Liver (tissue), 8 donors: ENCODE measurements at regions not wholly inside any gene's neighbourhood (a gene's known extent, or its start where the extent isn't known, plus 50 kb on each side); places are given as distances from the start of the nearest gene placed in this dataset.

Experiments
- DNase-seq: peaks from one replicate; pipeline ENCODE4 v3.0.0-alpha.2; 2017; ENCODE audit warnings: low spot score
- H3K27ac ChIP-seq, 2 donors: one replicate each; pipeline ENCODE4 v1.7.0; 2013; ENCODE audit warnings: inconsistent platforms in 2 of 2, low read length in 2 of 2, control low read depth in 1 of 2, low read depth in 1 of 2, mild to moderate bottlenecking in 1 of 2
- H3K27me3 ChIP-seq, 4 donors: one replicate each; pipeline versions ENCODE4 v1.6.1 to v1.7.0; 2013; ENCODE audit warnings: low read length in 3 of 4, inconsistent platforms in 1 of 4, mild to moderate bottlenecking in 1 of 4, moderate library complexity in 1 of 4; ENCODE audit not compliant: control insufficient read depth in 4 of 4, insufficient read depth in 4 of 4
- H3K36me3 ChIP-seq, 4 donors: one replicate each; pipeline versions ENCODE4 v1.6.1 to v1.7.0; 2013; ENCODE audit warnings: low read length in 3 of 4, mild to moderate bottlenecking in 3 of 4, low read depth in 1 of 4, moderate library complexity in 1 of 4; ENCODE audit not compliant: control insufficient read depth in 4 of 4, insufficient read depth in 3 of 4
- H3K4me1 ChIP-seq, 4 donors: one replicate each; pipeline versions ENCODE4 v1.6.1 to v1.7.0; 2013; ENCODE audit warnings: low read length in 3 of 4, mild to moderate bottlenecking in 3 of 4, moderate library complexity in 1 of 4; ENCODE audit not compliant: control insufficient read depth in 4 of 4, insufficient read depth in 4 of 4
- H3K4me3 ChIP-seq, 3 donors: one replicate each; pipeline versions ENCODE4 v1.6.1 to v1.7.0; 2013; ENCODE audit warnings: low read length in 3 of 3, control low read depth in 1 of 3, low read depth in 1 of 3, mild to moderate bottlenecking in 1 of 3
- H3K9ac ChIP-seq, 2 donors: one replicate each; pipeline ENCODE4 v1.7.0; 2013; ENCODE audit warnings: low read length in 2 of 2, mild to moderate bottlenecking in 2 of 2, moderate library complexity in 2 of 2, control low read depth in 1 of 2, low read depth in 1 of 2
- H3K9me3 ChIP-seq, 4 donors: one replicate each; pipeline versions ENCODE4 v1.6.1 to v1.7.0; 2013; ENCODE audit warnings: low read length in 3 of 4; ENCODE audit not compliant: control insufficient read depth in 4 of 4
- CTCF ChIP-seq: fragments of 150-350 bp; IDR thresholded peaks from 2 replicates; pipeline ENCODE4 v1.5.1; 2017; ENCODE audit warnings: improper control_type of control experiment, low read depth, low read length; ENCODE audit not compliant: missing input control
- EGR1 ChIP-seq, 2 donors: IDR thresholded peaks; 2 replicates each; pipeline ENCODE4 v1.6.1; 2016 to 2018; ENCODE audit warnings: antibody characterized with exemption in 2 of 2, low read depth in 2 of 2
- FOXA1 ChIP-seq: IDR thresholded peaks from 2 replicates; pipeline ENCODE4 v1.6.1; 2016; ENCODE audit warnings: antibody characterized with exemption
- FOXA2 ChIP-seq: IDR thresholded peaks from 2 replicates; pipeline ENCODE4 v1.6.1; 2016; ENCODE audit warnings: antibody characterized with exemption
- GABPA ChIP-seq, 2 donors: IDR thresholded peaks in 1 of 2; conservative IDR thresholded peaks in 1 of 2; 2 replicates each; pipeline ENCODE4 v1.6.1; 2016; ENCODE audit warnings: antibody characterized with exemption in 2 of 2, mild to moderate bottlenecking in 1 of 2, moderate library complexity in 1 of 2
- HNF4A ChIP-seq, 2 donors: conservative IDR thresholded peaks; 2 replicates each; pipeline ENCODE4 v1.6.1; 2016; ENCODE audit warnings: antibody characterized with exemption in 2 of 2, mild to moderate bottlenecking in 2 of 2
- HNF4G ChIP-seq: IDR thresholded peaks from 2 replicates; pipeline ENCODE4 v1.6.1; 2016; ENCODE audit warnings: antibody characterized with exemption
- JUND ChIP-seq, 2 donors: IDR thresholded peaks; 2 replicates each; pipeline ENCODE4 v1.6.1; 2016; ENCODE audit warnings: antibody characterized with exemption in 2 of 2
- RAD21 ChIP-seq, 2 donors: IDR thresholded peaks; 2 replicates each; pipeline ENCODE4 v1.6.1; 2016; ENCODE audit warnings: antibody characterized with exemption in 2 of 2, mild to moderate bottlenecking in 2 of 2
- RXRA ChIP-seq, 2 donors: IDR thresholded peaks; 2 replicates each; pipeline ENCODE4 v1.6.1; 2017 to 2018; ENCODE audit warnings: antibody characterized with exemption in 2 of 2, mild to moderate bottlenecking in 1 of 2
- SP1 ChIP-seq: IDR thresholded peaks from 2 replicates; pipeline ENCODE4 v1.6.1; 2018; ENCODE audit warnings: antibody characterized with exemption, mild to moderate bottlenecking
- TAF1 ChIP-seq: conservative IDR thresholded peaks from 2 replicates; pipeline ENCODE4 v1.6.1; 2016; ENCODE audit warnings: antibody characterized with exemption, mild to moderate bottlenecking
- YY1 ChIP-seq: IDR thresholded peaks from 2 replicates; pipeline ENCODE4 v1.6.1; 2016; ENCODE audit warnings: antibody characterized with exemption, mild to moderate bottlenecking
- WGBS: extraction: QIAGEN DNeasy Blood & Tissue Kit; methylation state at CpG from one replicate; pipeline ENCODE4 v1.1.7; 2013; 5-methylcytosine and 5-hydroxymethylcytosine counted together
- TF ChIP-seq, protein P1 (sequence below): IDR thresholded peaks from 2 replicates; pipeline ENCODE4 v1.6.1; 2016; ENCODE audit warnings: antibody characterized with exemption
- TF ChIP-seq, protein P2 (sequence below): IDR thresholded peaks from 2 replicates; pipeline ENCODE4 v1.6.1; 2016; ENCODE audit warnings: antibody characterized with exemption
- TF ChIP-seq, protein P3 (sequence below): IDR thresholded peaks from 2 replicates; pipeline ENCODE4 v1.6.1; 2016; ENCODE audit warnings: antibody characterized with exemption, mild to moderate bottlenecking
- donor health status: healthy.
- donor health status: healthy.
- donor health status: healthy.
- donor health status: healthy.
- donor health status: healthy.

DNA sequence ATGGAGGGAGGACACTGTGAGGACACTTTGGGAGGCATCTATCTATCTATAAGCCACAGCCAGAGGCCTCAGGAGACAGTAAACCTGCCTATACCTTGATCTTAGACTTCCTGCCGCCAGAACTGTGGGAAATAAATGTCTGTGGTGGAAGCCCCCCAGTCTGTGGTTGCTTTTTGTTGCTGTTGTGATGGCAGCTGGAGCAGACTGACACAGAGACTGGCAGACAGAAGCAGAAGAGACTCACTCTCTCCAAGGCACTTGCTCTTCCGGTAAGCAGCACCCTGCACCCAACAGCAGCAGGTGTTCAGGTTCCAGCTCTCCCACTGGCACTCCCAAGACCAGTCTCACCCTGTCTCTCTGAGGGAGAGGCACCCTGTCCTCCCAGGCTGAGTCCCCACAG lies 297.6 kb downstream of the TTLL7 start:
- no peaks in the 10 kb centered on the region for H3K9me3 ChIP-seq
- no peaks in the 10 kb centered on the region for H3K27me3 ChIP-seq
- WGBS, result 93% methylated on average over 2 of the region's 2 CpGs
- TF ChIP-seq RXRA (IDR thresholded peaks at IDR 0.05), result no peak
- no peaks in the 10 kb centered on the region for H3K36me3 ChIP-seq
- no peaks in the 10 kb centered on the region for H3K4me1 ChIP-seq
- no peak overlapping the region for H3K9ac ChIP-seq
- no peak overlapping the region for H3K27ac ChIP-seq
- no peak for DNase-seq
- H3K4me3 ChIP-seq, result no peak overlapping the region

DNA sequence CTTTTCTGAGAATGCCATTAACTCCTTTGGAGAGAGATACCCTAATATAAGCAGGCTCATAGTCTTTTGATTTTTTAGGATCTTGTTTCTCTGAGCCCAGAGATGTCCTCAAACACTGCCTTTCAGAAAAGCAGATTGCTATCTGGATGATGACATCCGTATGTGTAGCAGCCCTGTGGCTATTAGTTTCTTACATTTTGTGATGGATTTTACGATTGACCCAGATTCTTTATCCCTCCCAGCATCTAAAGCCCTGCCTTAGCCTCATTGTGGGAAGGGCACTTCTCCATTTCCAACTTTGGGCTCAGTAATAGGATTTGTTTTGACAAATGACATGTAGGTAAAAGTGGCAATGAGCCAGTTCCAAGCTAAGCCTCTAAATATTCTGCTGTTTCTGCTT lies 300.3 kb downstream of the TTLL7 start:
- H3K27me3 ChIP-seq, result no peaks in the 10 kb centered on the region
- no peak overlapping the region for H3K9ac ChIP-seq
- H3K4me3 ChIP-seq, result no peak overlapping the region
- no peaks in the 10 kb centered on the region for H3K9me3 ChIP-seq
- no peak overlapping the region for H3K27ac ChIP-seq
- H3K4me1 ChIP-seq, result peaks cover 0 to under 1% (median 0%) of the 10 kb centered on the region in 4 donors
- no peaks in the 10 kb centered on the region for H3K36me3 ChIP-seq
- no peak for DNase-seq
- 93% methylated on average over 2 of the region's 2 CpGs for WGBS
- TF ChIP-seq TAF1, result no peak
- no peak for TF ChIP-seq EGR1 (IDR thresholded peaks at IDR 0.05; ENCODE audit: low read depth in 2 of 2)
- no peak for TF ChIP-seq SP1
- no peak for TF ChIP-seq HNF4A (conservative IDR thresholded peaks at IDR 0.05)
- no peak for TF ChIP-seq RAD21 (IDR thresholded peaks at IDR 0.05)
- TF ChIP-seq GABPA (IDR thresholded peaks at IDR 0.05 in 1 of 2, conservative IDR thresholded peaks at IDR 0.05 in 1 of 2), result no peak
- TF ChIP-seq CTCF, result no peak
- TF ChIP-seq JUND (IDR thresholded peaks at IDR 0.05), result no peak
- TF ChIP-seq FOXA2, result no peak
- TF ChIP-seq, protein P1, sequence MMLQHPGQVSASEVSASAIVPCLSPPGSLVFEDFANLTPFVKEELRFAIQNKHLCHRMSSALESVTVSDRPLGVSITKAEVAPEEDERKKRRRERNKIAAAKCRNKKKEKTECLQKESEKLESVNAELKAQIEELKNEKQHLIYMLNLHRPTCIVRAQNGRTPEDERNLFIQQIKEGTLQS, result no peak
- TF ChIP-seq YY1, result no peak
- TF ChIP-seq, protein P2, sequence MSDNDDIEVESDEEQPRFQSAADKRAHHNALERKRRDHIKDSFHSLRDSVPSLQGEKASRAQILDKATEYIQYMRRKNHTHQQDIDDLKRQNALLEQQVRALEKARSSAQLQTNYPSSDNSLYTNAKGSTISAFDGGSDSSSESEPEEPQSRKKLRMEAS, result no peak
- TF ChIP-seq HNF4G, result no peak
- no peak for TF ChIP-seq RXRA (IDR thresholded peaks at IDR 0.05)
- TF ChIP-seq, protein P3, sequence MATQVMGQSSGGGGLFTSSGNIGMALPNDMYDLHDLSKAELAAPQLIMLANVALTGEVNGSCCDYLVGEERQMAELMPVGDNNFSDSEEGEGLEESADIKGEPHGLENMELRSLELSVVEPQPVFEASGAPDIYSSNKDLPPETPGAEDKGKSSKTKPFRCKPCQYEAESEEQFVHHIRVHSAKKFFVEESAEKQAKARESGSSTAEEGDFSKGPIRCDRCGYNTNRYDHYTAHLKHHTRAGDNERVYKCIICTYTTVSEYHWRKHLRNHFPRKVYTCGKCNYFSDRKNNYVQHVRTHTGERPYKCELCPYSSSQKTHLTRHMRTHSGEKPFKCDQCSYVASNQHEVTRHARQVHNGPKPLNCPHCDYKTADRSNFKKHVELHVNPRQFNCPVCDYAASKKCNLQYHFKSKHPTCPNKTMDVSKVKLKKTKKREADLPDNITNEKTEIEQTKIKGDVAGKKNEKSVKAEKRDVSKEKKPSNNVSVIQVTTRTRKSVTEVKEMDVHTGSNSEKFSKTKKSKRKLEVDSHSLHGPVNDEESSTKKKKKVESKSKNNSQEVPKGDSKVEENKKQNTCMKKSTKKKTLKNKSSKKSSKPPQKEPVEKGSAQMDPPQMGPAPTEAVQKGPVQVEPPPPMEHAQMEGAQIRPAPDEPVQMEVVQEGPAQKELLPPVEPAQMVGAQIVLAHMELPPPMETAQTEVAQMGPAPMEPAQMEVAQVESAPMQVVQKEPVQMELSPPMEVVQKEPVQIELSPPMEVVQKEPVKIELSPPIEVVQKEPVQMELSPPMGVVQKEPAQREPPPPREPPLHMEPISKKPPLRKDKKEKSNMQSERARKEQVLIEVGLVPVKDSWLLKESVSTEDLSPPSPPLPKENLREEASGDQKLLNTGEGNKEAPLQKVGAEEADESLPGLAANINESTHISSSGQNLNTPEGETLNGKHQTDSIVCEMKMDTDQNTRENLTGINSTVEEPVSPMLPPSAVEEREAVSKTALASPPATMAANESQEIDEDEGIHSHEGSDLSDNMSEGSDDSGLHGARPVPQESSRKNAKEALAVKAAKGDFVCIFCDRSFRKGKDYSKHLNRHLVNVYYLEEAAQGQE, result no peak
- no peak for TF ChIP-seq FOXA1
